Endothelial cell of umbilical vein (primary cell): ENCODE measurements at regions not wholly inside any gene's neighbourhood (a gene's known extent, or its start where the extent isn't known, plus 50 kb on each side); places are given as distances from the start of the nearest gene placed in this dataset.

Experiments used
- BruUV-seq: library from RNA; stranded (reverse); fragments of 400-500 nt; replicated peaks from 2 replicates; lab custom pipeline; 2021; lab: Mats Ljungman, UMichigan
- CTCF ChIA-PET: fragments of 300-600, 350-600 bp; sonication (Branson Sonifier 250); formaldehyde crosslinking; loops from one replicate; lab custom pipeline; 2021; ENCODE audit warnings: antibody characterized with exemption, inconsistent platforms; lab: Charles Lee
- POLR2A ChIA-PET: fragments of 300-600, 350-600 bp; sonication (Branson Sonifier 250); formaldehyde crosslinking; loops from one replicate; lab custom pipeline; 2021; ENCODE audit warnings: antibody characterized with exemption, inconsistent platforms; lab: Charles Lee
- DNase-seq: peaks from one replicate; pipeline ENCODE4 v3.0.0-alpha.2; 2011; ENCODE audit warnings: low read depth, low spot score
- FAIRE-seq: peaks from 2 replicates; lab custom pipeline; 2011; peaks lifted over from hg19 to GRCh38; lab: Jason Lieb, UNC
- H2AFZ ChIP-seq: 2 replicates; pipeline ENCODE4 v1.6.0; 2012; ENCODE audit warnings: low read depth, low read length, control low read depth, inconsistent platforms
- H3K27ac ChIP-seq: 2 replicates; pipeline ENCODE4 v1.5.1; 2011; ENCODE audit warnings: low read depth, mild to moderate bottlenecking, control low read depth, low read length, moderate library complexity; ENCODE audit not compliant: insufficient read depth
- H3K27me3 ChIP-seq, 2 experiments: 2 replicates each; pipeline versions ENCODE4 v1.6.0 to v1.6.1; 2011; ENCODE audit warnings: low read length in 2 of 2, mixed read lengths in 1 of 2; ENCODE audit not compliant: control insufficient read depth in 2 of 2, insufficient read depth in 2 of 2
- H3K36me3 ChIP-seq, 2 experiments: 2 replicates in 1 of 2; 3 replicates in 1 of 2; pipeline ENCODE4 v1.5.1; 2011; ENCODE audit warnings: low read length in 2 of 2, mild to moderate bottlenecking in 1 of 2, moderate library complexity in 1 of 2; ENCODE audit not compliant: control insufficient read depth in 2 of 2, insufficient read depth in 2 of 2; ENCODE audit errors: extremely low read depth in 1 of 2
- H3K4me1 ChIP-seq: 3 replicates; pipeline ENCODE4 v1.5.1; 2011; ENCODE audit warnings: mild to moderate bottlenecking, low read length; ENCODE audit not compliant: control insufficient read depth, insufficient read depth; ENCODE audit errors: extremely low read depth
- H3K4me2 ChIP-seq: 2 replicates; pipeline ENCODE4 v1.6.1; 2011; ENCODE audit warnings: low read length, control low read depth, mixed read lengths; ENCODE audit not compliant: insufficient read depth
- H3K4me3 ChIP-seq, 3 experiments: fragments of 200-600 bp in 1 of 3; sonication (generic), shearing (Covaris generic) in 1 of 3; replicated peaks in 1 of 3; 2 replicates each; pipeline ENCODE4 v1.5.1; 2011 to 2016; ENCODE audit warnings: control low read depth in 3 of 3, low read length in 3 of 3, mild to moderate bottlenecking in 2 of 3, inconsistent platforms in 1 of 3, low read depth in 1 of 3, moderate library complexity in 1 of 3; ENCODE audit not compliant: insufficient read depth in 1 of 3
- H3K79me2 ChIP-seq: 2 replicates; pipeline ENCODE4 v1.6.0; 2012; ENCODE audit warnings: low read length, inconsistent platforms; ENCODE audit not compliant: control insufficient read depth, insufficient read depth
- H3K9ac ChIP-seq: replicated peaks from 2 replicates; pipeline ENCODE3; 2011; ENCODE audit warnings: low read length, control low read depth; ENCODE audit not compliant: insufficient read depth; ENCODE audit errors: extremely low read depth
- H3K9me1 ChIP-seq: replicated peaks from 3 replicates; pipeline ENCODE4 v1.6.0; 2011; ENCODE audit warnings: mild to moderate bottlenecking, low read length; ENCODE audit not compliant: control insufficient read depth, insufficient read depth; ENCODE audit errors: extremely low read depth
- H3K9me3 ChIP-seq: replicated peaks from 2 replicates; pipeline ENCODE4 v1.5.1; 2012; ENCODE audit warnings: low read length, inconsistent platforms; ENCODE audit not compliant: control insufficient read depth, insufficient read depth
- H4K20me1 ChIP-seq: replicated peaks from 2 replicates; pipeline ENCODE3; 2011; ENCODE audit warnings: mild to moderate bottlenecking, low read length; ENCODE audit not compliant: control insufficient read depth, insufficient read depth; ENCODE audit errors: extremely low read depth
- CTCF ChIP-seq, 2 donors: IDR thresholded peaks; 1 replicate in 1 of 2; 2 replicates in 1 of 2; pipeline ENCODE4 v1.5.1; 2011; ENCODE audit warnings: low read length in 2 of 2, mild to moderate bottlenecking in 2 of 2, moderate library complexity in 2 of 2, control low read depth in 1 of 2, inconsistent platforms in 1 of 2, low read depth in 1 of 2; ENCODE audit not compliant: insufficient read depth in 1 of 2; ENCODE audit errors: extremely low read depth in 1 of 2
- EZH2 ChIP-seq: IDR thresholded peaks from 2 replicates; pipeline ENCODE4 v1.6.1; 2012; ENCODE audit warnings: borderline replicate concordance, low read depth, mild to moderate bottlenecking, moderate library complexity, low read length, inconsistent platforms; ENCODE audit not compliant: severe bottlenecking
- FOS ChIP-seq: IDR thresholded peaks from 2 replicates; pipeline ENCODE4 v1.6.1; 2011; ENCODE audit warnings: mild to moderate bottlenecking, low read length, moderate library complexity, borderline replicate concordance; ENCODE audit not compliant: insufficient read depth
- GATA2 ChIP-seq: IDR thresholded peaks from 2 replicates; pipeline ENCODE4 v1.7.0; 2011; ENCODE audit warnings: low read depth, mild to moderate bottlenecking, moderate library complexity, mixed read lengths, low read length; ENCODE audit not compliant: insufficient read length, insufficient read depth
- JUN ChIP-seq: IDR thresholded peaks from 2 replicates; pipeline ENCODE4 v1.6.1; 2011; ENCODE audit warnings: borderline replicate concordance, low read depth; ENCODE audit not compliant: insufficient read length, insufficient read depth
- MAX ChIP-seq: IDR thresholded peaks from 2 replicates; pipeline ENCODE4 v1.6.1; 2011; ENCODE audit not compliant: insufficient read depth, insufficient read length
- MYC ChIP-seq: IDR thresholded peaks from one replicate; pipeline ENCODE4 v1.6.1; 2011; ENCODE audit warnings: mild to moderate bottlenecking, low read depth, low read length
- POLR2A ChIP-seq: IDR thresholded peaks from 2 replicates; pipeline ENCODE4 v1.6.1; 2012; ENCODE audit warnings: low read depth, mild to moderate bottlenecking, control low read depth, low read length
- POLR2AphosphoS5 ChIP-seq: IDR thresholded peaks from 2 replicates; pipeline ENCODE4 v1.6.1; 2012; ENCODE audit warnings: low read depth, mild to moderate bottlenecking, control low read depth, low read length, moderate library complexity; ENCODE audit not compliant: insufficient read depth
- dilution Hi-C: fragments of 300-500 bp; cut with MboI; formaldehyde crosslinking; loops from one replicate; pipeline ENCODE4 v1.15.0; 2019; ENCODE audit warnings: low sequenced_read_pairs; ENCODE audit not compliant: extremely low pct_ligation_motif_present
- intact Hi-C: fragments of 100-400 bp; cut with micrococcal nuclease; formaldehyde crosslinking; loops from one replicate; pipeline ENCODE4 v1.10.0; 2022

GRCh38 chr11:116202922-116203321, 569.9 kb downstream of the BUD13 start:
- Histone ChIP-seq H3K4me3 (no peak overlapping the region), H3K79me2 (no peaks in the 10 kb centered on the region), H3K9me3 (no peaks in the 10 kb centered on the region), H3K9me1 (no peaks in the 10 kb centered on the region), H2AFZ (no peak overlapping the region), H3K27me3 (no peaks in the 10 kb centered on the region), H3K9ac (no peak overlapping the region), H3K27ac (no peak overlapping the region), H3K4me1 (no peaks in the 10 kb centered on the region), H4K20me1 (no peaks in the 10 kb centered on the region), H3K36me3 (no peaks in the 10 kb centered on the region), H3K4me2 (no peak overlapping the region)
- FAIRE-seq = no peak
- ChIA-PET CTCF (interaction anchor here (0.7 to 2.4 kb wide), 2 partner anchors 9 to 14 kb away, joined by 3 to 10 read pairs; no protein-coding TSS in a partner anchor), POLR2A (no interaction called here)
- no peak for DNase-seq
- BruUV-seq = no TSS peak
- TF ChIP-seq MYC (no peak), POLR2AphosphoS5 (no peak), CTCF (IDR thresholded peaks at IDR 0.05; ENCODE audit: extremely low read depth in 1 of 2, insufficient read depth in 1 of 2, low read depth in 1 of 2, low read length in 2 of 2) (no peak), FOS (no peak), EZH2 (no peak), JUN (no peak), MAX (no peak), POLR2A (no peak), GATA2 (no peak)
- intact Hi-C loops = no loop called here
- dilution Hi-C loops = no loop called here
